ENCODE measurements at regions not wholly inside any gene's neighbourhood (a gene's known extent, or its start where the extent isn't known, plus 50 kb on each side); places are given as distances from the start of the nearest gene placed in this dataset.

DNA sequence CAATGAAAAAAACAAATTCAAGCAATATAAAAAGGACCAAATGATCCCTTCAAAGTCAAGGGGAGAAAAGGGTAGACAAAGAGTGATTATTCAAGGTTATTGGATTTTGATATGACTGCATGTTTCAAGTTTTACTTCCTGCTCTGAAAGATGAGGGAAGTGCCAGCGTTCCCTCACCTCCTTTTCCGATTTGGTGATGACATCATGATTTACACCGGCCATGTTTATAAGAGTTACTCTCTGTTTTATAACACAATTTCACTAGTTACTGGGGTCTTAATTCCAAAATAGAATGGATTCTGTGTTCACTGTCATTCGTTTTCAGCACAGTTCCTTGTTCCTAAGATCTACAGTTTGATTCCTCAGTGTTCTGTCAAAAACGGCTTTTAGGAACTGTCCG, 60.5 kb upstream of the CPXM2 start:
- no peak for DNase-seq (ENCODE audit: low spot score)
- intact Hi-C loops (cut with DNase I) = no loop called here

GRCh38 chr10:123948030-123948823, 56.6 kb upstream of the CPXM2 start:
- intact Hi-C loops (cut with DNase I) = no loop called here
- peak; percentile 53 for DNase-seq (ENCODE audit: low spot score)

DNA sequence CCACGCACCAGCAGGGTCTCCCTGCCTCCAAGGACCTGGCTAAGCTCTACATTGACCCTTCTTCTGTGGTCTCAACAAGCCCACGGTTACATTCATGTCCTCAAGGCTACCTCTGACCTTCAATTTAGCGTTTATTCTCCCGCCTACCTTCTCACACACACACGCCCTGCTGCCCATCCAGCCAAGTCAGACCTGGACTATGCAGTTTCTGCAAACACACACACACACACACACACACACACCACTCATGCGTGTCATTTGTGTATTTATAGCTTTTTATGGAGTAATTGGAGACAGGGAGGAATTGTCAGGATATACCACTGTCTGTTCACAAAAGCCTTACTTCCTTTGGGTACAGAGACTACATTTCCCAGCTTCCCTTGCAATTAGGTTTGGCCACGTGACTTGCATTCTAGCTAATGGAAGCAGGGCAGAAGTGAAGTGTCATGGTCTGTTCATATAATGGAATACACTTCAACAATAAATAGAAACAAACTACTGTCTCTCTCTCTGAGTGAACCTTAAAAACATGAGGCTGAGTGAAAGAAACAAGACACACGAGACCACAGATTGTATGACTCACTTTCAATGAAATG, 53.8 kb upstream of the CPXM2 start:
- intact Hi-C loops (cut with DNase I) = no loop called here
- DNase-seq (ENCODE audit: low spot score) = no peak

DNA sequence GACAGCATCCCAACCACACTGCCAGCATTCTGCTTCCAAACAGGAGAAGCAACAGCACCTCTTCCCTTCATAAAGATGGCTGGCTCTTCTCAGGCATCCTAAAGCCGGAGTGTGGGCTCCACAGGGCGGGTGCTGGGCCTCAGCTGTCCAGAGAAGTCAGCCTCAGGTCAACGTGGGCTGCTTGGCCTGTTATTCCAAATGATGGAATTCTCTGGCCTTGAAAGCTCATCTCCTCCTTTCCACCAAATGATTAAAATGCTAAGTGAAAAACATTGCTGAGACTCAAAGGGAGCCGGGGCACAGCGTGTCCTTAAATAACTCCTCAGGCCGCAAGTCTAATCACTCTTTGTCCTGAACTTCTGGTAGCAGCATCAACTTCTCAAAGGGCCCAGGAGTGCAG, 53.1 kb upstream of the CPXM2 start:
- intact Hi-C loops (cut with DNase I) = no loop called here
- no peak for DNase-seq (ENCODE audit: low spot score)

DNA sequence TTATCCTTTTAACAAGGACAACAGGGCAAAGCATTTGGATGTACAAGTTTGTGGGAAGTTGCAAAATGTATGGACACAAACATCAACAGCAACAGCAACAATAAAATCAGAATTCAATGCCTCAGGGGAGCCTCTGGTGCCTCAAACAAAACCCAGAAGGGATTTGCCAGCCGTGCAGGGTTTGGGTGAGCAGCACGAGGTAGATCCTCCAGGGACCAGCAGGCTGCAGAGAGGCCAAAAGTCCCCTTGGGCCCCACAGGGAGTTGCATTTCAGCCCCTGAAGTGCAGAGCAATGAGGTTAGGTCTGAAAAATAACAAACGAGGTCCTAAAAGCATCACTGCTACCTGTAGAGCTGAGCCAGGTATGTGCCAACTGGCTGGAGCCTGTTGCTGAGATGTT, 51.7 kb upstream of the CPXM2 start:
- intact Hi-C loops (cut with DNase I) = no loop called here
- DNase-seq (ENCODE audit: low spot score) = no peak

GRCh38 chr10:123942114-123942861, 50.7 kb upstream of the CPXM2 start:
- no peak for DNase-seq (ENCODE audit: low spot score)
- intact Hi-C loops (cut with DNase I) = no loop called here
